Peyer's patch (tissue), 4 donors: ENCODE measurements at regions not wholly inside any gene's neighbourhood (a gene's known extent, or its start where the extent isn't known, plus 50 kb on each side); places are given as distances from the start of the nearest gene placed in this dataset.

Experiments used
- DNase-seq, 3 donors: peaks; one replicate each; pipeline ENCODE4 v3.0.0-alpha.2; 2017 to 2019
- H3K27ac ChIP-seq, 4 donors: fragments of 200-600 bp; sonication (generic); one replicate each; pipeline ENCODE4 v1.5.1; 2016 to 2019
- H3K27me3 ChIP-seq, 2 donors: fragments of 200-600 bp; sonication (generic); one replicate each; pipeline ENCODE4 v1.5.1; 2019
- H3K36me3 ChIP-seq, 3 donors: fragments of 200-600 bp; sonication (generic); one replicate each; pipeline ENCODE4 v1.5.1; 2016 to 2019
- H3K4me1 ChIP-seq, 4 donors: fragments of 200-600 bp; sonication (generic); one replicate each; pipeline ENCODE4 v1.5.1; 2016 to 2019
- H3K4me3 ChIP-seq, 4 donors: fragments of 200-600 bp; sonication (generic); 1 replicate in 3 of 4; 2 replicates in 1 of 4; pipeline ENCODE4 v1.5.1; 2016 to 2019; ENCODE audit warnings: mild to moderate bottlenecking in 1 of 4
- H3K9me3 ChIP-seq, 4 donors: fragments of 200-600 bp; sonication (generic); one replicate each; pipeline ENCODE4 v1.5.1; 2016 to 2019; ENCODE audit warnings: mild to moderate bottlenecking in 1 of 4
- POLR2A ChIP-seq, 2 donors: fragments of 450-650 bp; IDR thresholded peaks; one replicate each; pipeline ENCODE4 v1.5.1; 2017; ENCODE audit warnings: antibody characterized with exemption in 2 of 2, mild to moderate bottlenecking in 2 of 2, moderate library complexity in 2 of 2
- TF ChIP-seq, protein P1 (sequence below), 6 experiments: fragments of 450-650 bp in 4 of 6; fragments of 200-600 bp in 2 of 6; sonication (generic) in 1 of 6; IDR thresholded peaks; one replicate each; pipeline ENCODE4 v1.5.1; 2017 to 2019; ENCODE audit warnings: antibody characterized with exemption in 6 of 6, mild to moderate bottlenecking in 3 of 6, moderate library complexity in 1 of 6

DNA sequence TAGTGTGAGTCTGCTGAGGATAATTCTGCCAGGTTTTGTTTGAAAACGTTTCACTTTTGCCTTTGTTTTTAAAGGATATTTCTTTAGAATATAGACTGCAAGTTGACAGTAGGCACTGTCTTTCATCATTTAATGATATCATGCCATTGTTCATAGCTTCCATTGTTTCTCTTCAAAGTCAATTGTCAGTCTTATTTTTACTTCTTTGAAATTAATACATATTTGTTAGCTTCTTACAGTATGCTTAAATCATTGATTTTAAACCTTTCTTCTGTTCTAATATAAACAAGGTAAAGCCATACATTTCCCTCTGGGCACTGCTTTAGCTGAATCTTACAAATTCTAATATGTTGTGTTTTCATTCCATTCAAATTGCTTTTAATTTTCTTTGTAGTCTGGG is 62.3 kb upstream of the PARVA start:
- H3K4me3 ChIP-seq = no peak overlapping the region
- no peak for DNase-seq
- H3K27ac ChIP-seq = no peak overlapping the region
- no peaks in the 10 kb centered on the region for H3K27me3 ChIP-seq
- H3K36me3 ChIP-seq = no peaks in the 10 kb centered on the region
- H3K9me3 ChIP-seq = peaks cover 0 to 2% (median 0%) of the 10 kb centered on the region in 4 donors
- no peaks in the 10 kb centered on the region for H3K4me1 ChIP-seq
- TF ChIP-seq POLR2A (IDR thresholded peaks at IDR 0.05) = no peak
- TF ChIP-seq, protein P1, sequence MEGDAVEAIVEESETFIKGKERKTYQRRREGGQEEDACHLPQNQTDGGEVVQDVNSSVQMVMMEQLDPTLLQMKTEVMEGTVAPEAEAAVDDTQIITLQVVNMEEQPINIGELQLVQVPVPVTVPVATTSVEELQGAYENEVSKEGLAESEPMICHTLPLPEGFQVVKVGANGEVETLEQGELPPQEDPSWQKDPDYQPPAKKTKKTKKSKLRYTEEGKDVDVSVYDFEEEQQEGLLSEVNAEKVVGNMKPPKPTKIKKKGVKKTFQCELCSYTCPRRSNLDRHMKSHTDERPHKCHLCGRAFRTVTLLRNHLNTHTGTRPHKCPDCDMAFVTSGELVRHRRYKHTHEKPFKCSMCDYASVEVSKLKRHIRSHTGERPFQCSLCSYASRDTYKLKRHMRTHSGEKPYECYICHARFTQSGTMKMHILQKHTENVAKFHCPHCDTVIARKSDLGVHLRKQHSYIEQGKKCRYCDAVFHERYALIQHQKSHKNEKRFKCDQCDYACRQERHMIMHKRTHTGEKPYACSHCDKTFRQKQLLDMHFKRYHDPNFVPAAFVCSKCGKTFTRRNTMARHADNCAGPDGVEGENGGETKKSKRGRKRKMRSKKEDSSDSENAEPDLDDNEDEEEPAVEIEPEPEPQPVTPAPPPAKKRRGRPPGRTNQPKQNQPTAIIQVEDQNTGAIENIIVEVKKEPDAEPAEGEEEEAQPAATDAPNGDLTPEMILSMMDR (IDR thresholded peaks at IDR 0.05) = no peak

- TF ChIP-seq, protein P1 (IDR thresholded peaks at IDR 0.05) = no peak
- no peak for TF ChIP-seq POLR2A (IDR thresholded peaks at IDR 0.05)
- no peaks in the 10 kb centered on the region for H3K36me3 ChIP-seq
- H3K4me1 ChIP-seq = peaks cover 0 to under 1% (median 0%) of the 10 kb centered on the region in 4 donors
- H3K27me3 ChIP-seq = no peaks in the 10 kb centered on the region
- peaks cover 0 to 2% (median 0%) of the 10 kb centered on the region in 4 donors for H3K9me3 ChIP-seq
- no peak overlapping the region for H3K4me3 ChIP-seq
- DNase-seq = no peak
- no peak overlapping the region for H3K27ac ChIP-seq
Measured at GRCh38 chr11:12316432-12316831, 60.9 kb upstream of the PARVA start.

GRCh38 chr11:12318791-12319438 is 58.5 kb upstream of the PARVA start:
- Histone ChIP-seq H3K27me3 (no peaks in the 10 kb centered on the region), H3K9me3 (peaks cover 0 to 2% (median 0%) of the 10 kb centered on the region in 4 donors), H3K27ac (peak overlapping the region in 1 of 4 donors; percentile 54), H3K4me3 (no peak overlapping the region), H3K36me3 (no peaks in the 10 kb centered on the region), H3K4me1 (peaks cover 0 to 9% (median 0%) of the 10 kb centered on the region in 4 donors)
- TF ChIP-seq, protein P1 (IDR thresholded peaks at IDR 0.05) = no peak
- no peak for TF ChIP-seq POLR2A (IDR thresholded peaks at IDR 0.05)
- DNase-seq = no peak

DNA sequence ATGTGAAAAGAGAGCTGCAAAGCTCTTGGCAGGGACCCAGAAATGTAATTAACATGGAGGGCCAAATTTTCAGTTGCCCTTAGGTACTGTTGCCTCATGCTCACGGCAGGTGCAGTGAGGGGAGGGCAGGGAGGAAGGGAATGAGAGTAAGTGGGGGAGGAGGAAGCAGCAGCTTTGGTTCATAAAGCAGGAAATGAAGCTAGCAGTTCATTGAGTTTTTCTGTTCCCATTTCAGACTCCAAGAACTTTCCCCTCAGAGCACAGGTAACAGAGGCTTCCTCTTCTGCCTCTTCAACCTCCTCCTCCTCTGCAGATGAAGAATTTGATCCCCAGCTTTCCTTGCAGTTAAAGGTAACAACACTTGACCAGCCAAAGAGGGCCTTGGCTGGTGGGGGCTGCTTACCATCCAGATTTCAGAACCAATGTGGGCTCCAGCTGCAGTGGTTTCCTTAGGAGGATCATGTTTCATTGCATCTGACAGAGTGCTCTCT is 57.9 kb upstream of the PARVA start:
- H3K27me3 ChIP-seq = no peaks in the 10 kb centered on the region
- no peak for TF ChIP-seq POLR2A (IDR thresholded peaks at IDR 0.05)
- TF ChIP-seq, protein P1 (IDR thresholded peaks at IDR 0.05) = no peak
- H3K4me1 ChIP-seq = peaks cover 0 to 9% (median 0%) of the 10 kb centered on the region in 4 donors
- no peak for DNase-seq
- peaks cover 0 to 2% (median 0%) of the 10 kb centered on the region in 4 donors for H3K9me3 ChIP-seq
- peaks cover 0 to 4% (median 0%) of the 10 kb centered on the region in 3 donors for H3K36me3 ChIP-seq
- peak overlapping the region in 1 of 4 donors; percentile 4 for H3K27ac ChIP-seq
- H3K4me3 ChIP-seq = no peak overlapping the region

DNA sequence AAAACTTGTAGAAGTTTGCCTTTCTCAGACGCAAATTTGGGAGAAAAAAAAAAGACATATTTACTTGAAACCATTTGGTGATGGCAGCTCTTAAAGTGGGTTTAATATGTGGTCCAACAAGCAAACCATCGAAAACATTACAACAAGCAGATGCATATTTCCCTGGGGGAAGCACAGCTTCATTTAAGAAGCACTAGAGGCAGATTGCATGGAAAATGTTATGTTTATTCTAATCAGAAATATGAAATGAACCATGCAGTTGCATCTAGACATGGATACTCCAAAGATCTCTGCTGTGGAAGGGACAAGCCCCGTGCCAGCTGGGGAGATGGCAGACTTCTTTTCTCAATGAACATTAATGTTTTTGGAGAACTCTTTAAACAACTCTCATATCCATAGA is 57.4 kb upstream of the PARVA start:
- Histone ChIP-seq H3K9me3 (peaks cover 0 to 2% (median 0%) of the 10 kb centered on the region in 4 donors), H3K27me3 (no peaks in the 10 kb centered on the region), H3K36me3 (peaks cover 0 to 7% (median 0%) of the 10 kb centered on the region in 3 donors), H3K27ac (peak overlapping the region in 1 of 4 donors; percentile 15), H3K4me1 (peaks cover 0 to 9% (median 0%) of the 10 kb centered on the region in 4 donors), H3K4me3 (no peak overlapping the region)
- no peak for TF ChIP-seq POLR2A (IDR thresholded peaks at IDR 0.05)
- TF ChIP-seq, protein P1 (IDR thresholded peaks at IDR 0.05) = no peak
- no peak for DNase-seq
